GM10266 (cell line): ENCODE measurements at regions not wholly inside any gene's neighbourhood (a gene's known extent, or its start where the extent isn't known, plus 50 kb on each side); places are given as distances from the start of the nearest gene placed in this dataset.
"Not testable (repeated sequence)": the region's sequence is repeated elsewhere in the genome, so short reads cannot be mapped to it uniquely, and the experiment has no call there.

ENCODE experiments used
- DNase-seq: peaks from one replicate; pipeline ENCODE4 v3.0.0; 2012; ENCODE audit errors: extremely low spot score
- CTCF ChIP-seq: IDR thresholded peaks from 2 replicates; pipeline ENCODE4 v1.5.1; 2012; ENCODE audit warnings: mild to moderate bottlenecking, low read depth; ENCODE audit not compliant: control insufficient read depth, insufficient read depth; ENCODE audit errors: missing control alignments

GRCh38 chr20:29313481-29313880 is 1944.0 kb upstream of the DEFB115 start:
- no peak for TF ChIP-seq CTCF
- DNase-seq, result no peak

- TF ChIP-seq CTCF, result no peak
- no peak for DNase-seq
Measured at GRCh38 chr20:29314294-29314693, 1943.2 kb upstream of the DEFB115 start.

GRCh38 chr20:29318871-29319461 is 1938.5 kb upstream of the DEFB115 start:
- DNase-seq, result no peak
- TF ChIP-seq CTCF, result no peak

- no peak for DNase-seq
- no peak for TF ChIP-seq CTCF
Measured at GRCh38 chr20:29319725-29320124, 1937.7 kb upstream of the DEFB115 start.

- DNase-seq, result not testable (repeated sequence)
Measured at GRCh38 chr20:29320216-29320949, 1937.1 kb upstream of the DEFB115 start.

- DNase-seq, result not testable (repeated sequence)
Measured at GRCh38 chr20:29323631-29324515, 1933.6 kb upstream of the DEFB115 start.

- DNase-seq, result not testable (repeated sequence)
Measured at GRCh38 chr20:29324516-29325303, 1932.8 kb upstream of the DEFB115 start.

GRCh38 chr20:29325304-29325640 is 1932.2 kb upstream of the DEFB115 start:
- TF ChIP-seq CTCF, result no peak
- no peak for DNase-seq

GRCh38 chr20:29325781-29326180 is 1931.7 kb upstream of the DEFB115 start:
- not testable (repeated sequence) for DNase-seq
